ENCODE measurements at regions not wholly inside any gene's neighbourhood (a gene's known extent, or its start where the extent isn't known, plus 50 kb on each side); places are given as distances from the start of the nearest gene placed in this dataset.
"Not testable (repeated sequence)": the region's sequence is repeated elsewhere in the genome, so short reads cannot be mapped to it uniquely, and the experiment has no call there.

DNA sequence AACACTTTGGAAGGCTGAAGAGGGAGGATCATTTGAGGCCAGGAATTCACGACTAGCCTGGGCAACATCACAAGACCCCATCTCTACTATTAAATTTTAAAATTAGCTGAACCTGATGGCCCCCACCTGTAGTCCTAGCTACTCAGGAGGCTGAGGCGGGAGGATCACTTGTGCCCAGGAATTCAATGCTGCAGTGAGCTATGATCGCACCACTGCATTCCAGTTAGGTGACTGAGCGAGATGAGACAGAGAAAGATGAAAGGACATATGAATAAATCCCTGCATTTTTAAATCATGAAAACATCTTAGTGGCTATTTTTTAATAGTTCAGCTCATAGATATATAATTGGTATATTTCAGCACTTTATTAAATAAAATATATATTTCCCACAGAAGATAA, 93.8 kb downstream of the GPR63 start:
- no peak for DNase-seq

DNA sequence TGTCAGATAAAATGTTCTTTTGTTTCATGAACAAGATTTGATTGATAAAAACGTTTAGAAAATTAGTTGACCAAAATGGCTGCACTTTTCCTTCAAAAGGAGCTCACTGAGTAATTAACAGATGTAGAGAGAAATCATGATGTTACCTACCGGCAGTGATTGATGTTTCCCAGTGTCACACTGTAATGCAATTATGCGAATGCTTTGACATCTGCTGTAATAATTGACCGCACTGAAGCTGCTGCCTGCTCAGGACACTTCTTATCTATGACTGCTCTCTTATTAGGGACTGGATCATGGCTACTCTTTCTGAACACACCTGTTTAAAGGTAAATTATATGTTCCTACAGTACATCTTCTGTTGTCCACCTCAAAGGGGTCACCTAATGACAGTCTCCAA, 94.6 kb downstream of the GPR63 start:
- no peak for DNase-seq

DNA sequence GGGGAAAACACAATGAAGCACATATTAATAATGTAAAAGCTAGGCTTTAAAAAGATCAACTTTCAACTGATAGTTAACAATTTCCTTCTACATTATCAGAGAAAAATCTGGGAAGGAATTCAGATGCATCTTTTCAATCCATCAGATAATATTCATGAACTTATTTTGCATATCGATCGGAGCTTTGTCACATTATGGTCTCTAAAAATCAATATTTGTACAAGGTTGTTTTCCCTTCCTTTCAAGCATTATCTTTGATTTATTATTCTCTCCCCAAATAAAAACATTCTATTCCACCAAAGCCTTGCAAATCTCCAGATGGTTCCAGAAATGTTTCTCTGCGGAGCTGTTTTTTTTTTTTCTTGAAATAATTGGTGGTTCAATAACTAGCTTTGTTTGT, 101.9 kb downstream of the GPR63 start:
- DNase-seq, result no peak

DNA sequence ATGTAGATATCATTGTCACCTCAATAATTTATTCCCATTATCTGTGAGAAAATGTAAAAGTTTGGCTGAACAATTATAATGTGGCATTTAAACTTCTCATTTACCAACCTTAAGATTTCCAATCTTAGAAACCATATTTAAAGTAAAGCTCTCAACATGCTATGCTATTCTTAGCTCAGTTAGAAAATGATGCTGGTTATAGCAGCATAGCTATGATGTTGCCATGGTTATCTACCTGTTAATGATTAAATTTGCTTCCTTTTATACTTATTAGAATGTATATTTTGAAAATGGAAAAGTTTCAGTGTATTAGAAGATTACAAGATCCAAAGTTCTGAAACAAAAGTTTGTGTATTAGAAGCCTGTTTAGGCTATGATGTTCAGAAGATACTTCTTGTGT, 110.1 kb downstream of the GPR63 start:
- DNase-seq, result no peak

DNA sequence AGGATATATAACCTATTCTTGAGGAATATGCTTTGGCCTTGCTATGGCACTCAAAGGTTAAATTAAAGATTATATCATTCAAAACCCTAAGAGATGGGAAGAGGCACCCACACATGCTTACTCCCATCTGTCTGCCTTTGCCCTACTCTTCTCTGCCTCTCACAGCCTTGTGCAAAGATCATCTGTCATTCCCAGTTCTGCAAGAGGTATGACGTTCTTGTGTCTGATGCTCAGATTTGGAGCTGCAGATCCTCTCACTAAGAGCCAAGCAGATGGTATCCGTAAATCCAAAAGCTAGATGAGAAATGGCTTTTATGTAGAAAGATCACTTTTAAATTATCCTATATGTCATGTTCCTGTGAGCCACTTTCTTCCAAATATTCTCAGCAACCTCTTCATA, 112.0 kb downstream of the GPR63 start:
- no peak for DNase-seq

DNA sequence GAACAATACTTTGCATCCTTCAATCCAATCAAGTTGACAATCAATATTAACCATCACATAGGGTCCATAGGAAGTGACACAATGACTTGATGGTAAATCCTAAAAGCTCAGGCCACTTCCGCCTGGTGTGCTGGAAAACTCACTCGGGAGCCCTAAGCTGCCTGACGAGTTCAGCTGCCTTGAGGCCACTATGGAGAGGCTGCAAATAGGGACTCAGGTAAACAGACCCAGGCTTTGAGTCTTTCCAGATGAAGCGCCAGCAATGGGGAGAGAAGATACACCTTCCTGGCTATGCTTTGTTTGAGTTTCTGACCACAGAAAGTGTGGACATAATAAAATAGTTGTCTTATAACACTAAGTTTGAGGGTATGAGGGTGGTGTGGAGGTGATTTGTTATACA, 112.6 kb downstream of the GPR63 start:
- no peak for DNase-seq

DNA sequence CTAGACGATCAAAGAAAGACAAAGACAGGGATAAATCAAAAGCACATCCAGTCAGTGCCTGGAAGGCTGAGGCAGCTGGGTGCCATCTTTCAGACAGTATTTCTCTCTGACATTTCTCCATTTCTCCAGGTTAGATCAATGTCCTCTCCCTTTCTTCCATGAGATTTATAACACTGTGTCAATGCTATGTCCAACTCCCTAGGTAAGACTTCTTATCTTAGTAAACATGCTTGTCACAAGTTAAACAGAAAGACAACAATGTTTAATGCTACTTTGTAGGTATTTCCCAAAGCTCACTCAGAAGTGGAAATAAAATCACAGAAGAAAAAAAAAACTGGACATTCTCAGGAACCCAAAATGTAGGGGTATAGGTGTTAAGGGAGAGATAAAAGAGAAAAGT, 113.9 kb downstream of the GPR63 start:
- DNase-seq, result no peak

DNA sequence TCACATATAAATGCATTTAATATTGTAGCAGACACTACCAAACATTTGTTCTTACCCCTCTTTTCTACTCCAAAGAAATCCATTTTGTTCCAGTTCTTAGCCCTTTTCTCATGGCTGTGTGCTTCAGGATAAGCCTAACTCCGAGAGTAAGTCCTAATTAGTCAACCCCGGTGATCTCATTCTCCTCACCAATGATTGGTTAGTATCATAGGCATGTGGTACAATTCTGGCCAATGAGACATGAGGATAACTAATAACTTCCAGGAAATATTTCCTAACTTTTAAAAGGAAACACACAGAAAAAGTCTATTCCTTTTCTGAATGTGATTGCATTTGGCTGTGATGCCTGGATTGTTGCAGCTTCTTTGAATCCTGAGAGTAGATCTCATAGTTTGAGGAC, 116.0 kb downstream of the GPR63 start:
- no peak for DNase-seq

DNA sequence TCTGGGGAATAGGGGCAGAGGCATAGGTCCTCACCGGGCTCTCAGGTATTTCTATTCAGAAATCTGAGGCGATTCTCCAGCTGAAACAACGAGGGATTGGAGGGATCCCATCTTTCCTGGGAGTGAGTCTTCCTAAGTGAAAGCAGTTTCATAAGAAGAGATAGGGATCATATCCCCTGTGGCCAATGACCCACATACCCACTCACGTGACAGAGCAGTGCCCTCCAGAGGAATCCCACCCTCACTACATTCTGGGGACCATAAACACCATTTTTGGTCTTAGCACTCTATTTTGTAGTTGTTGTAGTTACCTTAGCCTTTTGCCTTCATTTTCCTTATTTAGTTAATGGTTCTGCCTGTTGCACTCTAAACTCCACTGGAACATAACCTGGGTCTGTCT, 121.1 kb downstream of the GPR63 start:
- no peak for DNase-seq

DNA sequence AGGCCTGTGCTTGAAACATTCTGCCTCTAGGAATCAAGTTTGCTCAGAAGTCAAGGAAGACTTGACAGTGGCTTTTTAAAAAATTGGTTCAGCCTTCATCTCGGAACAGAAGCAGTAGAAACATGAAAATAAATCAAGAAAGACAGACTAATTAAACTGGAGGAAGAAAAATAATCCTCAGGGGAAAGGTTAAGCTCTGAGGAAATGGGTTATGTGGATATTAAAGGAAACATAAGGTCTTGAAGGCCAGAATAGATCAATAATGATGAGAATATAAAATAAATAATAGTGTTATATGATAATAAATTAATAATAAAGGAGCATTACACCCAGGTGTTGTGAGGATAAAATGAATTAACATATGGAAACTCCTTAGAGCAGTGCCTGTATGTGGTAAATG, 121.7 kb downstream of the GPR63 start:
- DNase-seq, result no peak

DNA sequence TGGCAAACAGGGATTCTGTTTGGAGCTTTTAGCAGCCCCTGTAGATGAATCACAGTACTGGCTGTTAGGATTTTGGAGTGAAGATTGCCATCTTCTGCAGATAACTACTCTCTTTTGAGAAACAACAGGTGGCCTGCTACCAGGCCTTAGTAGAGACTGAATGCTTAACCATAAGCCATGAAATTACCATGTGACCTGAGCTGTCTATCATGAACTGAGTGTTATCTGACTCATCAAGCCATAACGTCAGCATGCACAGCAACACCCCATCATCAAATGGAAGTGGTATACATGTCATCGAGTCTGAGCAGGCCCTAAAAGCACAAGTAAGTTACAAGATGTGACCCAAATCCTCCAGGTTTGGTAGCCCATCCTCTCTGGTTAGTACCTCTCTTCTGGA, 132.6 kb downstream of the GPR63 start:
- DNase-seq, result no peak

DNA sequence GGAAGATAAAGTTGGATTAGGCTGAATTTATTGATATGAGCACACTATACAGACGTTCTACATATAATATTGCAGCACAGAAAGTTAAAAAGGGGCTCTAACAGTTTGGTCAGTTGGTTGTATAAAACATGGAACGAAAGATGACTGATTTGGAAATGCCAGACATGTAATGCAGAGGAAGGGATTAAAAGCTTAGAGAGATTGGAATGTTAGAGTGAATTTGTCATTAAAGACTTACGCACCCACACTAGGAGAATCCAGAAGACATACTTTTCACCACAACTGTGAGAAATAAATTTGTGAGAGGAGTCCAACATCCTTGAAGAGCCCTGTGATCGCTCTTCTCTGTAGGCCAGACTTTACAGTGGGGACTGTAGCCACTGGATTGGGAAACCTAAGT, 134.7 kb downstream of the GPR63 start:
- no peak for DNase-seq

DNA sequence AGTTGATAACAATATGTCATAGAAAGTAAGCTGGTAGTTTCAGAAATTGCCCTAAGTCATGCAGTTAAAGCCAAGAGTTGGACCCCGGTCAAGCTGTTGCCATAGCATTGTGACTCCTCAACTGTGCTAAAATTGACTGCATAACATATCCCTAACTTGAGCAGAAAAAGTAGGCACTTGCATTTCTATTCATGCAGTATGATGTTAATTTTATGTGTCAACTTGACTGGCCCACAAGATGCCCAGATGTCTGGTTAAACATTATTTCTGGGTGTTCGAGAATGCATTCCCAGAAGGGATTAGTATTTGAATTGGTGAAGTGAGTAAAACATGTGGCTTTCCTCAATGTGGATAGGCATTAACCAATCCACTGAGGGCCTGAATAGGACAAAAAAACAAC, 136.4 kb downstream of the GPR63 start:
- DNase-seq, result no peak

DNA sequence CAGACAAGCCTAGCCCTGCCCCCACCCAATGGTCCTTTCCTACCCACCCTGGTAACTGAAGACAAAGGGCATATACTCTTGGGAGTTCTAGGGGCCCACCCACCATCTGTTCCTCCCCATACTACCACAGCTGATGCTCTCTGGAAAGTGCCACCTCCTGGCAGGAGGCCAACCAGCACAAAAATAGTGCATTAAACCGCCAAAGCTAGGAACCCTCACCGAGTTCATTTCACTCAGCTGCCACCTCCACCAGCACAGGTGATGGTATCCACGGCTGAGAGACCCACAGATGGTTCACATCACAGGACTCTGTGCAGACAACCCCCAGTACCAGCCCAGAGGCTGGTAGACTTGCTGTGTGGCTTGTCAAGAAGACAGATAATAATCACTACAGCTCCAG, 131.5 kb downstream of the FHL5 start:
- not testable (repeated sequence) for DNase-seq

DNA sequence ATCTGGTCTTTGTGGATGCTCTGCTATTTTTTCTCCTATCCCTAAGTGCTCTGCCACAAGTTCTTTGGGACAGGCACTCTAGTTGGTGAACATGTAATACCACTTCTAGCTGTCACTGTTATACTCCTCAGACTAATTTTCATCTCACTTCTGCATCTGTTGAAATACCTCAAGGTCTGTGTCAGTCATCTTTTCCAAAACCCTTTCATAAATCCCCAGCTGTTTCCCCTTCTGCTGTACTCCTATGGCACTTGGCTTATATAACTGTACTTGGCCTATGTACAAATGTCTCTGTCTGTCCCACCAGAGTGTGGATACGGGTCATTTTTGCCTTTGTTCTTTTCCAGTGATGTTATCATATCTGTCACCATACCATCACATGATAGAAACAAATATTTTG, 124.2 kb downstream of the FHL5 start:
- no peak for DNase-seq

DNA sequence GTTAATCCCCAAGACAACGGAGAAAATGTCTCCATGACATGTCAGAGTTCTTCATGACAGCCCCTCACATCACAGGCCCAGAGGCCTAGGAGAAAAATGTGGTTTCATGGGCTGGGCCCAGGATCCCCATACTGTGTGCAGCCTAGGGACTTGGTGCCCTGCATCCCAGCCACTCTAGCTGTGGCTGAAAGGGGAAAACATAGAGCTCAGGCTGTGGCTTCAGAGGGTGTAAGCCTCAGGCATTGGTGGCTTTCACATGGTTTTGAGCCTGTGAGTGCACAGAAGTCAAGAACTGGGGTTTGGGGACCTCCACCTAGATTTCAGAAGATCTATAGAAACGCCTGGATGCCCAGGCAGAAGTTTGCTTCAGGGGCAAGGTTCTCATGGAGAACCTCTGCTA, 122.8 kb downstream of the FHL5 start:
- no peak for DNase-seq

DNA sequence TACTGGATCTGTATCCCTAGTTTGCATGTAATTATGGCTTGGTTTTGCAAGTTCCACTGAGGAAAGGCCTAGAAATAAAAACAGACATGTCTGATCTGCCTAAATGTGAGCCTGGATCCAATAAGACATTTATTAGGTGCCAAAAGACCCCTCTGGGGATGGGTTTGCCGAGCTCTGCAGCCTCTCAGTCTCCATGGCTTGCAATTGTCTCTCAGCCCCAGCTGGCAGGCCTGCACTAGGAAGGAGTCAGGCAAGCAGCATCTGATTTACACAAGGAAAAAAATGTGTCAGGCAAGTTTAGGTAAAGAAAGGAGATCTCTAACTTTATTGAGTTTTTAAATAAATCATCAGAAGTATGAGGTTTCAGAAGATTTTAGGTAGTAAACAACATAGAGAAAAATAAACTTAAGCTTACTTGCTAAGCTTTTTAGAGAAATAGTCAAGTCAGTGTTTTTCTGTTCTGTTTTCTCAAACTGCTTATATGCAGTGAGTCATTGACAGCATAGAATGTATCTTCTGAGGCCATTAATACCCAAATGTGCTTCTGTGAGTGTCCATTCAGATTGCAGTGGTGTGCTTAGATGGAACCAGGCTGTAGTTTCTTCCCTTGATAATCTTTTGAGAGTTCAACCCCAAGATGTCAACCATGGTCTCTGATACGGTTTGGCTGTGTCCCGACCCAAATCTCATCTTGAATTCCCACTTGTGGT, 121.0 kb downstream of the FHL5 start:
- no peak for DNase-seq

DNA sequence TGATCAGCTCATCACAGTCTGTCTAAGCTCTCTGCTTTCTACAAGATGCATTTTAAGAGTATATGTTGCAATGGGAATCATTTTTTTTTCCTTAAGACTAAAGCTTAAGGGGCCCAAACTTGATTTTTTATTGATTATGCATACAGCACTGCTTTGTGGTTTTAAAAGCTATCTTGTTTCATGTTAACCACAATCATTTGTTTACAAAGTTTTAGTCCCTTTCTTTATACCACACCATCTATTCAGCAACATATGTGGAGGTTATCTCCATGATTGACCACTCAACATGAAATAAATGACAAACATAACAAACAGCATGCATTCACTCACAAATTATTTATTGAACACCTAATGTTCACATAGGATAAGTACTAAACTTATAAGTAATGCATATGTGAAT, 119.1 kb downstream of the FHL5 start:
- DNase-seq, result no peak

DNA sequence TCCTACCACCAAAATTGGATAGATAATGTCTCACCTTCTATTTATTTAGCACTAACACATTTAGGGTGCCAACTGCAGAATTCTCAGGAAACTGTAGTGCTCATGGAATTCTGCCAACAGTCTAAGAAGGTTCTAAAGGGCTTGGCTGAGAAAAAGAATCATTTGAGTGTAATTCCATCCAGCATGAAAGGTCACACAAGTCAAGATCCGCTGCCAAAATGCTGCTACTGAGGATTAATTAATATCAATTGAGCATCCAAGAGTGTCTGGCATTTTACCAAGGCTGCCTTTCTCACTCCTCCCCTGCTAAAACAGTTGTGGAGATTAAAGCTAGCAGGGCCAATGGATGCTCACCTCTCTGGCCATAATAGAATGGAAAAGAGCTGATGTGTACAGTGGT, 112.7 kb downstream of the FHL5 start:
- DNase-seq, result peak; percentile 55

Data from eye (tissue), 1 donor.